Endothelial cell (in vitro differentiated cells): ENCODE measurements at regions not wholly inside any gene's neighbourhood (a gene's known extent, or its start where the extent isn't known, plus 50 kb on each side); places are given as distances from the start of the nearest gene placed in this dataset.
"Not testable (repeated sequence)": the region's sequence is repeated elsewhere in the genome, so short reads cannot be mapped to it uniquely, and the experiment has no call there.

Source experiments
- DNase-seq: peaks from one replicate; pipeline ENCODE4 v3.0.0; 2021; ENCODE audit warnings: low spot score
- H3K27ac Mint-ChIP-seq: one replicate; pipeline ENCODE4 v1.8.0; 2021; ENCODE audit warnings: mixed read lengths, inconsistent platforms; ENCODE audit not compliant: unreplicated experiment
- H3K27me3 Mint-ChIP-seq: one replicate; pipeline ENCODE4 v1.8.0; 2021; ENCODE audit warnings: mild to moderate bottlenecking, moderate library complexity, mixed read lengths, inconsistent platforms; ENCODE audit not compliant: unreplicated experiment
- H3K36me3 Mint-ChIP-seq: one replicate; pipeline ENCODE4 v1.8.0; 2021; ENCODE audit warnings: mild to moderate bottlenecking, low read depth, mixed read lengths, inconsistent platforms; ENCODE audit not compliant: unreplicated experiment
- H3K4me1 Mint-ChIP-seq: one replicate; pipeline ENCODE4 v1.8.0; 2021; ENCODE audit warnings: mild to moderate bottlenecking, mixed read lengths, inconsistent platforms; ENCODE audit not compliant: unreplicated experiment
- H3K4me3 Mint-ChIP-seq: one replicate; pipeline ENCODE4 v1.8.0; 2021; ENCODE audit warnings: mild to moderate bottlenecking, mixed read lengths, inconsistent platforms; ENCODE audit not compliant: unreplicated experiment
- H3K9me3 Mint-ChIP-seq: one replicate; pipeline ENCODE4 v1.8.0; 2021; ENCODE audit warnings: mixed read lengths, inconsistent platforms; ENCODE audit not compliant: unreplicated experiment
- CTCF ChIP-seq: fragments of 200-600 bp; sonication (generic); IDR thresholded peaks from one replicate; pipeline ENCODE4 v1.5.0; 2021; ENCODE audit warnings: antibody characterized with exemption; ENCODE audit not compliant: unreplicated experiment

GRCh38 chr14:43729143-43729542, 777.9 kb downstream of the FSCB start:
- no peaks in the 10 kb centered on the region for H3K36me3 Mint-ChIP-seq
- no peak for TF ChIP-seq CTCF
- no peak overlapping the region for H3K27ac Mint-ChIP-seq
- no peaks in the 10 kb centered on the region for H3K9me3 Mint-ChIP-seq
- peaks cover 12% of the 10 kb centered on the region for H3K4me1 Mint-ChIP-seq
- DNase-seq: no peak
- no peak overlapping the region for H3K4me3 Mint-ChIP-seq
- H3K27me3 Mint-ChIP-seq: no peaks in the 10 kb centered on the region

- peaks cover 4% of the 10 kb centered on the region for H3K4me1 Mint-ChIP-seq
- H3K27me3 Mint-ChIP-seq: no peaks in the 10 kb centered on the region
- H3K4me3 Mint-ChIP-seq: no peak overlapping the region
- no peak for DNase-seq
- no peak overlapping the region for H3K27ac Mint-ChIP-seq
- no peak for TF ChIP-seq CTCF
- H3K36me3 Mint-ChIP-seq: no peaks in the 10 kb centered on the region
- no peaks in the 10 kb centered on the region for H3K9me3 Mint-ChIP-seq
Measured at GRCh38 chr14:43706900-43707299, 800.2 kb downstream of the FSCB start.

GRCh38 chr14:43698561-43699284, 808.4 kb downstream of the FSCB start:
- not testable (repeated sequence) for H3K27me3 Mint-ChIP-seq, H3K36me3 Mint-ChIP-seq, H3K9me3 Mint-ChIP-seq, DNase-seq, H3K4me3 Mint-ChIP-seq, H3K27ac Mint-ChIP-seq, H3K4me1 Mint-ChIP-seq

GRCh38 chr14:43697003-43697402, 810.1 kb downstream of the FSCB start:
- no peak overlapping the region for H3K27ac Mint-ChIP-seq
- H3K36me3 Mint-ChIP-seq: no peaks in the 10 kb centered on the region
- no peaks in the 10 kb centered on the region for H3K9me3 Mint-ChIP-seq
- no peaks in the 10 kb centered on the region for H3K4me1 Mint-ChIP-seq
- no peak for DNase-seq
- H3K27me3 Mint-ChIP-seq: no peaks in the 10 kb centered on the region
- TF ChIP-seq CTCF: peak; percentile 42
- H3K4me3 Mint-ChIP-seq: no peak overlapping the region

GRCh38 chr14:43692706-43693105, 814.4 kb downstream of the FSCB start:
- no peaks in the 10 kb centered on the region for H3K4me1 Mint-ChIP-seq
- H3K27me3 Mint-ChIP-seq: no peaks in the 10 kb centered on the region
- H3K36me3 Mint-ChIP-seq: no peaks in the 10 kb centered on the region
- DNase-seq: no peak
- H3K9me3 Mint-ChIP-seq: no peaks in the 10 kb centered on the region
- no peak overlapping the region for H3K4me3 Mint-ChIP-seq
- no peak for TF ChIP-seq CTCF
- H3K27ac Mint-ChIP-seq: no peak overlapping the region
